Activated effector memory CD4-positive, alpha-beta T cell treated with Interleukin-2 at 50 U/mL for 16 hours (primary cell): ENCODE measurements at regions not wholly inside any gene's neighbourhood (a gene's known extent, or its start where the extent isn't known, plus 50 kb on each side); places are given as distances from the start of the nearest gene placed in this dataset.
"Not testable (repeated sequence)": the region's sequence is repeated elsewhere in the genome, so short reads cannot be mapped to it uniquely, and the experiment has no call there.

Experiments used
- DNase-seq: peaks from one replicate; pipeline ENCODE4 v3.0.0-alpha.2; 2020

DNA sequence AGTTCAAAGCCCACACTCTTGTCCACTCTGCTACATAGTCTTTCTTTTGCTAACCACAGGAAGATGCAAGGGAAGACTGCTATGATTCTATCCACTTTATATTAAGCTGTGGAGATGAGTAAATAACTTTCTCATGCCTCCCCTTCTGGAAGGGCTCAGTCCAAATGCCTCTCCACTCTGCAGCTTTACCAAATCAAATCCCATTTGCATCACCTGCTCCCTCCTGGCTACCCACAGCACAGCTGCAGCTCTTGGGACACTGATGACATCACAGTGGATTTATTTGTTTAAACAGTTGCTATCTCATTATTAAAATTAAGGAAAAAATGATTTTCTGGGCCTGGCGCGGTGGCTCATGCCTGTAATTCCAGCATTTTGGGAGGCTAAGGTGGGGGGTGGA, 1544.9 kb upstream of the WWC1 start:
- no peak for DNase-seq

DNA sequence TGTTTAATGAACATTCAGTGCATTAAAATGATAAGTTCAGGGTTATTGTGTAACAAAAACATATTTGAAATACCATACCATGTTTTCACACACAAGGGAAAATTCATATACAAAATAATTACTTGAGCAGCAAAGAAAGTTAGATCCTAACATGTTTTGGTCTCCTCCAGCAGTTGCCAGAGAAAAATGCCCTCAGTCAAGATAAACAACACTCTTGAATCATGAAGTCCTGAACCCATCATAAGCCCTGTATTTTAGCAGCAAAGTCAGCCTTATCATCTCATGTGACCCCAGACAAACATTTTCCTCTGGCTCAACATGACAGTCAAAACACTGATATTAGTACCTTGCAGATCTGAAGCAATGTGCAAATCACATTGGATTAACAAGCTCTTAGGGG, 1541.1 kb upstream of the WWC1 start:
- no peak for DNase-seq

DNA sequence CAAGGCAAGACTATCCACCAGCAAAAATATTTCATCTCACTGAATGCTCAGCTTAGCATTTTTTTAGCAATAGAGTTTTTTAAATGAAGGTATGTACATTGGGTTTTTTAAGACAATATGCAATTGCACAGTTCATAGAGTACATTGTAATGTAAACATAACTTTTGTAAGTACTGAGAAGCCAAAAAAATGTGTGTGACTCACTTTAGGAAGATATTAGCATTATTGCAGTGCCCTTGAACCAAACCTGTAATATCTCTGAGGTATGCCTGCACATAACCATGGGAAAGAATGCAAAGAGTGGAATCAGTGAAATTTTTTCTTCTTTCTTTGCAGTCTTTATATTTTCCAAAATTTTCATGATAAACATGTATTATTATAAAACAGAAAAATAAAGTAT, 1533.3 kb upstream of the WWC1 start:
- DNase-seq: no peak

DNA sequence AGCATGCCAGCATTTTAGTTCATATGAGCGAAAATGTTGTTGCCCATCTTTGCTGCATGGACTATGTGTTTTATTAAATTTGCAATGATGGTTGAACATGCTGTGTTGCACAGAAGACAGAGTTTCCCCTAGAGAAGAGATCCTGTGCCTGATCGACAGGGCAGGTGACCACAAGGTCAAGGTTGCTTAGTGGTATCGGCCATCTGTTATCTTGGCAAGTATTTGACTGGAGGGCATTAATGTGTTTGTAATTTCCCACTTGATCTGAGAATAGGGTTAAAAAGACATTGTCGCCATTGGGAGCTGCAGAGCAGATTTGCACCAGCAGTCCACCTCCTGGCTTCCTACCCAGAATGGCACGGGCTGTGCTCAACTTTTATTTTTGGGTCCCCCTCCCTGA, 1523.6 kb upstream of the WWC1 start:
- no peak for DNase-seq

DNA sequence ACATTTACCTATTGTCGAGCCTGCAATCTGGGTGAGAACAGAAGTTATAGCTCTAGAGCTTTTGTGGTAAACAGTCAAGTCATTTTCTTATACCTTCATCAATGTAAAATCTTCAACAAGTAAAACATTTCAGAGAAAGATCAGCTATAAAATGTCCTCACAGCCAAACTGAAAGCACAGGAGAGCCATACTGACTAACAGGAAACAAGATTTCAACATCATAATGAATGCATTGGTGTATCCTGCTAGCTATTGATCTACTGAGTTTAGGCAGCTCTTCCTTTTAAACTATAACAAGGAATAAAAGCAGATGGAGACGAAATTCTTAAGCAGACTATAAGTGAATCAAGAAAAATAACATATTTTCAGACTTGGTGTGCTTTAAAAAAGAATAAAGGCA, 1522.9 kb upstream of the WWC1 start:
- DNase-seq: no peak

DNA sequence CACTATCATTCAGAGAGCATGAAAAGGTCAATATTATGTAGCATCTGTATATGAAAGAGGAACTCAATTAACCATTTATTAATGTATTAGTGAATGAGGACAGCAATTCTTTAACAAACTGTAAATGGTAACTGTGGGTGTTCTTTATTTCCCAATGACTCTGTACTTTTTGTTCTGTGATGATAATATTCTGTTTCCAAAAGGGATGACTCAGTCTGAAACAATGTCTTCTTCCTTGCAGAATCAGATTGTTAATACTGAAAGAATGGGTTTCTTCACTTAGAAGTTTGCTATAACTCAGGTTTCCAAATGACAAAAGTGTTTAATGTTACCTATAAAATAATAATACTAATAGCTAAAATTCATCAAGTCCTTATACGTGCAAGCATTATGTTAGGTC, 1518.7 kb upstream of the WWC1 start:
- no peak for DNase-seq

DNA sequence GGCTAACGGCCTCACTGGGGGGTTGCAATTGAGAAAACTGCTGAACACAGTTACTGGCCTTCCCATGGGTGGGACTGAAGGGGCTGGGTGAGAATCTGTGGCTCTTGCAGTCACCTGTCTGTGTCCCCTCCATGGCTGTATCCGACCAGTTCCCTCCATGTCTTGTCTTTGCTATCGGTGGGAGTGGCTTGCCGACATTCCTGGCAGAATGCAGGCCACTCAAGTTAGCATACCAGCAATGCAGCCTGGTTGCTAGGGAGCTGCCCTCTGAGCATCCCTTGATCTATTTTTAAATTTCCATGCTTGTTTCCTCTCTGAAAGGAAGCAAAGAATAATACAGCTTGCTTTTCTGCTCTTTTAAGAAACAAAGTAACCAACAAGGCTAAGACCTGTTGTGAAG, 1509.7 kb upstream of the WWC1 start:
- no peak for DNase-seq

DNA sequence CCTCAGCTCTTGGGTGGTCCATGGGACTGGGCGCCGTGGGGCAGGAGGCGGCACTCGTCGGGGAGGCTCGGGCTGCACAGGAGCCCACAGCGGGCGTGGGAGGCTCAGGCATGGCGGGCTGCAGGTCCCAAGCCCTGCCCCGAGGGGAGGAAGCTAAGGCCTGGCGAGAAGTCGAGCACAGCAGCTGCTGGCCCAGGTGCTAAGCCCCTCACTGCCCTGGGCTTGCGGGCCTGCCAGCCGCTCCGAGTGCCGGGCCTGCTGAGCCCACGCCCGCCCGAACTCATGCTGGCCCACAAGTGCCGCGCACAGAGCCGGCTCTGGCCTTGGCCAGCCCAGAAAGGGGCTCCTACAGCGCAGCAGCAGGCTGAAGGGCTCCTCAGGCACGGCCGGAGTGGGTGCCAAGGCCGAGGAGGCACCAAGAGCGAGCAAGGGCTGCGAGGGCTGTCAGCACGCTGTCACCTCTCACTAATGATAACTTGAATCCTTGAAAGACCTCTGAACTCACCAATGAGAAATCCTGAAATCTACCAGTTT, 1506.8 kb upstream of the WWC1 start:
- DNase-seq: no peak

DNA sequence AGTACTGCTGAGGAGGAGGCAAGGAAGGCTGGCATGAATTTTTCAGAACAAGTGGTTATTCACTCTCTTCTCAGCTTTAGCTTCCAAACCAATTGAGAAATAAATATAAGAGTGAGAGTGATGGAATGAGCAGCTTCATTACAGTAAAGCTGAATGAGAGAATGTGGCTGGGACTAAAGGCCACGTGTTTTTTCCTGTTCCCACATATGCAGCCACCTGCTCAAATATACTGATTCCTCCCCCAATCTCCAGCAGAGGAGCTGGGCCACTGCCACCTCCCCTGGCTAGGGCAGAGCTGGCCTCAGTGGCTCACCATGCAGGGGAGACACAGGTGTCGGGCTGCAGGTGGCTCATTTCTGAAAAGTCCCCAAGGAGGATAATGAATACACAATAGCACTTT, 1505.3 kb upstream of the WWC1 start:
- no peak for DNase-seq

DNA sequence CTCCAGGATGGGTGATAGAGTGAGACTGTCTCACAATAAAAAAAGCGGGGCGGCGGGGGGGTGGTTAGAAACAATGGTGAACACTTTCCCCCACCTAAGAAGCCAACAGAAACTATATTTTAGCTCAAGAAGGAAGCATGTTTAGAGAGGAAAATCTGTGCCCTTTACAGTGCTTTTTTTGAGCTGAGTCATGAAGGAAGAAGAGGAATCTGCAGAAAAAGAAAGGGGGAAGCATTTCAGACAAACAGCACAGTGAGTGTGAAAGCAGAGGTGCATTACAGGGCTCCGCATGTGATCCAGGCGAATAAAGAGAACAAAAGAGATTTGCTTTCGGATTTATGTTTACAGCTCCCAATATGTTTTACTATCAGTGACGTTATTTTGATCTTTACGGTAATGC, 1504.6 kb upstream of the WWC1 start:
- DNase-seq: no peak

DNA sequence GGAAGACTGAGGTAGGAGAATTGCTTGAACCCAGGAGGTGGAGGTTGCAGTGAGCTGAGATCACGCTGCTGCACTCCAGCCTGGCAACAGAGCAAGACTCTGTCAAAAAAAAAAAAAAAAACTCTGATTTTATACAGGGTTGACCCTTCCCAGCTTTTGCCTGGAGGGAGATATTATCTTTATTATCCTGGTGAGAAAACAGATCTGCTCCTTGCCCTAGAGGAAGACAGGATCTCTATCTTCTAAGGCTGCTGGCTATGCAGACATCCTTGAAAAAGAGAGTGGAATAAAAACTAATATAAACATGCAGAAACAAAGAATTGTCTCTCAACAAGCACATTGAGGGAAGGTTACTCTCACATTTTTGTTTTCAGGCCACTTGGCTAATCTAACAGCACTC, 1503.4 kb upstream of the WWC1 start:
- DNase-seq: no peak

DNA sequence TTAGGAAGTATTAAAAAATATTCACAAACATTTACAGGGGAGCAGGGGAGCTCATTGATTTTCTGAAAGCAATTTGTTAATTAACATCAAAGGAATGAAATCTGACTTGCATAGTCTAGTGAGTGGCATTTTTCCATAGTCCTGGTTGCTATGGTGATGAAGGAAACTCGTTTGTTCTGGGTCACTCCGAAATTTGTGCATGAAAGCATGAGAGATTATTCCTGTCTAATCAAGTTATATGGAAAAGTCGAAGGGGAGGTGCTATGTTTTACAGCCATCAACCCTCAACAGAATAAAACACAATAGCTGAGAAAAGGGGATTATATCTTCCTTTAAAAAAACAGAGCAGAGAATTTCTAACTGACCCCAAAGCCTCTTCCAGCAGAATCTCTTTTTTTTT, 1495.7 kb upstream of the WWC1 start:
- DNase-seq: no peak

DNA sequence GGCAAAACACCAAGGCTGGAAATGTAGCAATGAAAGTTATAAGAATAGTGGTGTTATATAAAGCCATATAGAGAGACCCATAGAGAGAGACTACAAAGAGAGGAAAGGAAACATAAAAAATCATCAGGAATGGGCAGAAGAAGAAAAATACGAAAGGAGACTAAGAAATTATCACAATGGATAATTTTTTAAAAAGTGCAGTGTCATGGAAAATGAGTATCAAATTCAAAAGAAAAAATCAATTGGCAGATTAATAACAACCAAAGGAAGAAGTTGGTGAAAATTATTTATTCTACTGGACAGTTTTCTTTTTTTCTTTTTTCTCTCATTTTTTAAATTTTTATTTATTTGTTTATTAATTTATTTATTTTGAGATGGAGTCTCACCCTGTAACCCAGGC, 1488.4 kb upstream of the WWC1 start:
- no peak for DNase-seq

DNA sequence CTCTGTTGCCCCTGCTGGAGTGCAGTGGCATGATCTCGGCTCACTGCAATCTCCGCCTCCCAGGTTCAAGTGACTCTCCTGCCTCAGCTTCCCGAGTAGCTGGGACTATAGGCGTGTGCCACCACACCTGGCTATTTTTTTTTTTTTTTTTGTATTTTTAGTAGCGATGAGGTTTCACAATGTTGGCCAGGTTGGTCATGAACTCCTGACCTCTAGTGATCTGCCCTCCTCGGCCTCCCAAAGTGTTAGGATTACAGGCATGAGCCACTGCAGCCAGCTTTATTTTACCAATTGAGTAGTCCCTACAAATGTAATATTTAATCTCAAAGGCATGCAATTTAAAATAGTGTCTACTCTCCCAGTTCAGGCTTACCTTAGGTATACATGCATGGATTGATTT, 1487.2 kb upstream of the WWC1 start:
- not testable (repeated sequence) for DNase-seq

DNA sequence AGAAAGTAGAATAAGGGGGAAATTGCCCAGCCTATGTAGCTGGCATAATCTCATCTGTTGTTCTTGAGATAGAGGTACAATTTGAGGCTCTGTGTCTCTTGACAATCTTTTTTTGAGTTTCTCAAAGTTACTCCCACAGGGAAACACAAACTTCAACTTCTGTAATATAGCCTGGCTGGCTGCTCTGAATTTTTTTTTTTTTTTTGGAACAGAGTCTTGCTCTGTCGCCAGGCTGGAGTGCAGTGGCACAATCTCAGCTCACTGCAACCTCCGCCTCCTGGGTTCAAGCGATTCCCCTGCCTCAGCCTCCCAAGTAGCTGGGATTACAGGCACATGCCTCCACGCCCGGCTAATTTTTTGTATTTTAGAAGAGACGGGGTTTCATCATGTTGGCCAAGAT, 1486.8 kb upstream of the WWC1 start:
- not testable (repeated sequence) for DNase-seq

DNA sequence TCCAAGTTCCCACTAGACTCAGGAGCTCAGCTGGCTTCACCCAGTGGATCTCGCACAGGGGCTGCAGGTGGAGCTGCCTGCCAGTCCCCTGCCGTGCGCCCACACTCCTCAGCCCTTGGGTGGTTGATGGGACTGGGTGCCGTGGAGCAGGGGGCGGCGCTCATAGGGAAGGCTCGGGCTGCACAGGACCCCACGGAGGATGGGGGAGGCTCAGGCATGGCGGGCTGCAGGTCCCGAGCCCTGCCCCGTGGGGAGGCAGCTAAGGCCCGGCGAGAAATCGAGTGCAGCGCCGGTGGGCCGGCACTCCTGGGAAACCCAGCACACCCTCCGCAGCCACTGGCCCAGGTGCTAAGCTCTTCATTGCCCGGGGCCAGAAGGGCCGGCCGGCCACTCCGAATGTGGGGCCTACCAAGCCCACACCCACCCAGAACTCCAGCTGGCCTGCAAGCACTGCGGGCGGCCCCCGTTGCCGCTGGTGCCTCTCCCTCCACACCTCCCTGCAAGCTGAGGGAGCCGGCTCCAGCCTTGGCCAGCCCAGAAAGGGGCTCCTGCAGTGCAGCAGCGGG, 1481.3 kb upstream of the WWC1 start:
- DNase-seq: not testable (repeated sequence)

DNA sequence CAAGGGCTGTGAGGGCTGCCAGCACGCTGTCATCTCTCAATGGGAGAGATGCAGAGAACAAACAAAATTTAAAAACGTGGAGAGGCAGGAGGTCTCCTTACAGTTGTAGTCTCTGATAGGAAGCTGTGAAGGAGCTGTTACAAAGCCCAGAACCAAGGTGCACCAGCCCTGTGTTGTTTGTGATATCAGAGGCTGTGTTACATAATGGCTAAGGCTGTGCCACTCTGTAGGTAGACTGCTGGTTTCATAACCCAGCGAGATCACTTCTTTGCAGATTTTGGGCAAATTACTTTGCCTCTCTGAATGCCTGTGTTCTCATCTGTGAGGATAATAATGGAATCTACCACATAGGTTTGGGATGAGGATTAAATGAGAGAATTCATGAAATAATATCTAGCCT, 1480.7 kb upstream of the WWC1 start:
- no peak for DNase-seq

DNA sequence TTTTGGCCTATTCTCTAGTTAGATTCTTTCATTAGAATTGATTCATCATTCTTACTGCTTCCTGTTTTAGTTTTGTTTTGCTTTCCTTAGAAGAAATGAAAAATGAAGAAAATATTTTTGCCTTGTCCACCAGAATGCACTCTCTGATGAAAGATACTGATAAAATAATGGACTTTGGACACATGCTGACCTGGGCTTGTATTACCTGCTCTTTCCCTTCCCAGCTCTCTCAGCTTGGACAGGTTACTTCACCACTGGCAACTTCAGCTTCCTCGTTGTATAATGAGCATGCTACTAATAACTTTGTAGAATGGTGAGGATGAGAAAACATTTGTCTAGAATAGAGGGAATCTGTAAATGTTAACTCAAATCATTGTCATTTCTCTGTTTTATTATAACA, 1468.1 kb upstream of the WWC1 start:
- no peak for DNase-seq

DNA sequence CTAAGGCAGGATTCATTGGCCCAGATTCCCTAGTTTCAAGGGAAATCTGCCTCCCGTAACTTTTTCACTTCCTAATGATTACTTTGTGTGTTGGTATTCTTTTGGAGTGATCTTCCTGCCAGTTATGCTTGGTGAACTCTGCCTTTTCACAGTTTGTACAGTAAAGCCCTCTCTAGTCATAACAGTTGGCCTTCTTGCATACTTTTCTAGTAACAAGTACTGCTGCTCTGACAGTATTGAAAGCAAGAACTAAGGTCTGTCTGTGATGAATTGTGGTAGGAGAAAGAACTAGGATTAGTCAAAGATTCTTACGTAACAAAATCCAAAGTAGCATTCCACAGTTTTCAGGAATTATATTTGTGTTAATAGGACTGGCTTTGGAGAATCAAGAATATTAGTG, 1457.2 kb upstream of the WWC1 start:
- DNase-seq: no peak

DNA sequence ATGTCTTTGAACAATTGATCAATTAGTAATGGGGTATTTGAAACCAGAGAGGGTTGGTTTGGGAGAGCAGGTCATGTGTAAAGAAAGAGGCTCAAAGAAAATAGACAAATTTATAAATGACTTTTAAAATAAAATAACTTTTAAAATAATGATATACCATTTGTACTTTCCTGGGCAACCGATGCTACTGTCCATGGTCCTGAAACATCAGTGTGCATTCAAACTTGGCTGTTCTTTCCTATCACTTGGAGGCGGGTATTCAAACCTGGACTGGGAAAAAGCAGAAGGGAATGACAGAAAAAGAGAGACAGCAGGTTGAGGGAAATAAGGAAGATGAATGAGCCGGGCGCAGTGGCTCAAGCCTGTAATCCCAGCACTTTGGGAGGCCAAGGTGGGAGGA, 1446.4 kb upstream of the WWC1 start:
- DNase-seq: no peak

DNA sequence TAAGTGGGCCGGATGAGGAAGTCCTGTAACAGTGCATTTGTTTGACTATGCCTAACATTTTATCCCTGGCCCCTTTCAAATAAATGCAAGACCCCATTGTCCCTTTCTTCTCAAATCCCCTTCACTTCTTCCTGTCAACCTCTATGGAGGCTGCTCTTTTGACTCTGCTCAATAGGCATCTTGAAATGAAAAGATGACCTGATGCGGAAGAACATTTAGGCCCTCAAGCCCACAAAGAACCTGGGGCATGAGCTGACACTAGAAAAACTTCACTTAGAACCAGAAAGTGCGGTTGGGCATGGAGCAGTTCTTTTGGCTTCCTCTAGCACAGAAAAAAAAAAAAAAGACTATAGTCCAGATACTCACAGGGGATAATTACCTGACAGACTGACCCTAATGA, 1434.7 kb upstream of the WWC1 start:
- no peak for DNase-seq

DNA sequence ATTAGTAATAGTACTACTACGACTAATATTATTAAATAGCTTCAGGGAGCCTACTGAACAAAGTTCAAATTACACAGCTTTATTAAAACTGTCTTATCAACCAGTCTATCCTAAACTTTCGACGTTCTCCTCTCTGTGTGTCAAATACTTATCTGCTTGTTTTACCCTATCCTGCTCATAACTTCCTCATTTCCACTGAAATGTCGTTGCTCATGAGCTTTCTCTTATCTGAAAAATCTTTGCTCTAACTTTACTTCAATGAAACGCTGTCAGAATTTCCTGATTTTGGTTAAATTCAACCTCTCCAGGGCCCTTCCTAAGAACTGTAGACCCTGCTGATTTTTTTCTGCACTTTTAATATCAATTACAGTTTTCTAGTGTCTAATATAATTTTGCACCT, 1431.0 kb upstream of the WWC1 start:
- no peak for DNase-seq

DNA sequence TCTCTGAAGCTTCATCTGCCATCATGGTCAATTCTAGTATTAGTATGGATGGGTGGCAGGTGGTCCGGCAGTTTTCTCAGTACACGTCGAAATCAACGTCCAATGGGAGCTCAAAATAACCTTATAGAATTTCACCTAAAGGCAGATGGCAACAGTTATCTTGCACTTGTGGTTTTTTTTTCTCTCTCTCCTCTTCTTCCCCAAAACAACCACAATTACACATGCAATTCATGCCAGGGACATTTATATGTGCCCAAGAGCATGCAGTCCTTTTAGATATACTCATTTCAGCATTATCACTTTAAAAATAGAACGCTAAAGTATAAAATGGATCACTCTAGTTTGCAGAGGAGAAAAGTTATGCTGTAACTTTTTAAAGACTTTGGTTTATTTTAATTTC, 1428.9 kb upstream of the WWC1 start:
- no peak for DNase-seq

DNA sequence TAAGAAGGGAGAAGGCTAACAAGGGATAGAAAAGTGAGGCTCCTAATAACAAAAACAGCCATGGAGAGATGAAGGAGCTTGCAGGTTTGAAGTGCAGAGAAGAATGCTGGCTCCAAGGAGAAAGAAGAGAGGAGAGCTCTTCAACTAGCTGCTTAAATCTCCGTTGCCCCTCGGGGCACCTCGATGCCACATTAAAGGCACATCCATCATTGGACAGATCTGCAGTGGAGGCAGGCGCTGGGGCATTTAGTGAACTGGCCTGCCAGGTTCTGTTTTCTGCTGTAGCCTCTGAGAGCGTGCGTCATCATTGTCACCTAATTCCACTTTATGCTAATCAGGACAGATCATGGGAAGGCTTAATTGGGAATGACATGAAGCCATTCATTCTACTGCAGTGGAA, 1426.2 kb upstream of the WWC1 start:
- DNase-seq: no peak

DNA sequence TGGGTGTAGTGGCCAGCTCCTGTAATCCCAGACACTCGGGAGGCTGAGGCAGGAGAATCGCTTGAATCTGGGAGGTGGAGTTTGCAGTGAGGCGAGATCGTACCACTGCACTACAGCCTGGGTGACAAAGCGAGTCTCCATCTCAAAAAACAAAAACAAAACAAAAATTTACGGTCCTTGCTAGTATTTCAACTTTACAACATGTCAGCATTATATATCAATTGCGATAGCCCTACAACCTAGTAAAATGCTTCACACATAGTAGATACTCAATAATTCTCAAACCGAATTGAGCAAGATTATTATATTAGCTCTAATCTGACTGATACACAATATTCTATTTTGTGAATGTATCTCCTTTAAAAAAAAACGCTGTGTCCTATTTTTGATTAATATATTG, 1411.0 kb upstream of the WWC1 start:
- no peak for DNase-seq

DNA sequence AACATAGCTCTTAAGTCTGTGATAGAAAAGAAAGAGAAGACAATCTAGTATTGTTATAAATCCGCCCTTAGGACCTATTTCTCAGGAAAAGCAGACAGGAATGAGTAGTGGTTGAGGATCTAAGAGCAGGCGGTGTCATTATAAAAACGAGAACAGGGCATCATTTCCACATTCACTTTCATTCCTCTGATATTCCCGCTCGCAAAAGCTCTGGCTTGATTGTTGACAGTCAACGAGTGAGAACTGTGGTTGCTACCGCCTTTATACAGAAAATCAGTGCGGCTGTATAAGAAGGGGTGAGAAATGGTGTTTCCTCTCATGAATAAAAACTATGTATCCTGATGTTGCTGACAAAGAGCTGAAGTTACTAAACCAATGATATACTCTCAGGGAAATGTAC, 1409.6 kb upstream of the WWC1 start:
- no peak for DNase-seq
